ENCODE measurements at regions not wholly inside any gene's neighbourhood (a gene's known extent, or its start where the extent isn't known, plus 50 kb on each side); places are given as distances from the start of the nearest gene placed in this dataset.

DNA sequence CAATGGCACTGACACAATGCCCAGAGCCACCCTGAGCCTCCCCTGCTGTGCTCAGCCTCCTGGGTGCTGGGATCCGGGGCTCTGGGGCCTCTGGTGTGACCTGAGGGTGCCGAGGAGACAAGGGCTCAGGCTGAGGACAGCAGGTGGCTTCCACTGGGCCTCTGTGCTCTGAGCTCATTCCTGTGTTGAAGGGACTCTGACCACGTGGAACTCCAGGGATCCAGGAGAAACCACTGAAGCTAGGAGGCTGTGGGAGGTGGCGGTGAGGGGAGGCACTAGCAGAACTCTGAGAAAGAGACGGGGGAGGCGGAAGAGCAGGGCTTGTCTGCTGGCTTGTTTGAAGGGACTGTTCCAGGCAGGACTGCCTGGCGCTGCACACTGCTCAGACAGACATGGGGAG is 318.7 kb upstream of the IRX1 start:
- TF ChIP-seq EP300 (IDR thresholded peaks at IDR 0.05; ENCODE audit: borderline replicate concordance in 1 of 2, low read depth in 1 of 2, low read length in 1 of 2) (no peak), EZH2phosphoT487 (IDR thresholded peaks at IDR 0.05; ENCODE audit: borderline replicate concordance, low read depth) (no peak), RAD21 (IDR thresholded peaks at IDR 0.05; ENCODE audit: low read length) (no peak), NFIC (IDR thresholded peaks at IDR 0.05; ENCODE audit: borderline replicate concordance) (no peak), TAF1 (IDR thresholded peaks at IDR 0.05; ENCODE audit: borderline replicate concordance, low read depth, low read length) (no peak), FOXJ3 (CRISPR knock-in tag; IDR thresholded peaks at IDR 0.05) (no peak), POLR2AphosphoS5 (IDR thresholded peaks at IDR 0.05; ENCODE audit: low read depth, low read length) (no peak), JUND (IDR thresholded peaks at IDR 0.05) (no peak), MXI1 (IDR thresholded peaks at IDR 0.05; ENCODE audit: low read depth, low read length) (no peak)
- TF ChIP-seq, protein P1, sequence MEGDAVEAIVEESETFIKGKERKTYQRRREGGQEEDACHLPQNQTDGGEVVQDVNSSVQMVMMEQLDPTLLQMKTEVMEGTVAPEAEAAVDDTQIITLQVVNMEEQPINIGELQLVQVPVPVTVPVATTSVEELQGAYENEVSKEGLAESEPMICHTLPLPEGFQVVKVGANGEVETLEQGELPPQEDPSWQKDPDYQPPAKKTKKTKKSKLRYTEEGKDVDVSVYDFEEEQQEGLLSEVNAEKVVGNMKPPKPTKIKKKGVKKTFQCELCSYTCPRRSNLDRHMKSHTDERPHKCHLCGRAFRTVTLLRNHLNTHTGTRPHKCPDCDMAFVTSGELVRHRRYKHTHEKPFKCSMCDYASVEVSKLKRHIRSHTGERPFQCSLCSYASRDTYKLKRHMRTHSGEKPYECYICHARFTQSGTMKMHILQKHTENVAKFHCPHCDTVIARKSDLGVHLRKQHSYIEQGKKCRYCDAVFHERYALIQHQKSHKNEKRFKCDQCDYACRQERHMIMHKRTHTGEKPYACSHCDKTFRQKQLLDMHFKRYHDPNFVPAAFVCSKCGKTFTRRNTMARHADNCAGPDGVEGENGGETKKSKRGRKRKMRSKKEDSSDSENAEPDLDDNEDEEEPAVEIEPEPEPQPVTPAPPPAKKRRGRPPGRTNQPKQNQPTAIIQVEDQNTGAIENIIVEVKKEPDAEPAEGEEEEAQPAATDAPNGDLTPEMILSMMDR (IDR thresholded peaks at IDR 0.05): no peak
